ENCODE measurements at regions not wholly inside any gene's neighbourhood (a gene's known extent, or its start where the extent isn't known, plus 50 kb on each side); places are given as distances from the start of the nearest gene placed in this dataset.
A peak's percentile ranks its signal among the peaks of the same experiment; 100 is the strongest.
"Not testable (repeated sequence)": the region's sequence is repeated elsewhere in the genome, so short reads cannot be mapped to it uniquely, and the experiment has no call there.

GRCh38 chr5:43804723-43805122 is 201.7 kb downstream of the NNT start:
- no peak for DNase-seq

- DNase-seq, result no peak
Observed at GRCh38 chr5:43804041-43804440, 201.1 kb downstream of the NNT start.

- no peak for DNase-seq
Observed at GRCh38 chr5:43802651-43803050, 199.7 kb downstream of the NNT start.

- no peak for DNase-seq
Observed at GRCh38 chr5:43802119-43802518, 199.1 kb downstream of the NNT start.

- no peak for DNase-seq
Observed at GRCh38 chr5:43798740-43799139, 195.8 kb downstream of the NNT start.

- DNase-seq, result not testable (repeated sequence)
Observed at GRCh38 chr5:43791880-43792279, 188.9 kb downstream of the NNT start.

- DNase-seq, result no peak
Observed at GRCh38 chr5:43785198-43785597, 182.2 kb downstream of the NNT start.

- DNase-seq, result no peak
Observed at GRCh38 chr5:43780586-43780985, 177.6 kb downstream of the NNT start.

GRCh38 chr5:43774881-43775399 is 172.0 kb downstream of the NNT start:
- DNase-seq, result no peak

GRCh38 chr5:43773478-43773844 is 170.5 kb downstream of the NNT start:
- DNase-seq, result no peak

- peak; percentile 8 for DNase-seq
Observed at GRCh38 chr5:43772764-43773477, 169.9 kb downstream of the NNT start.

GRCh38 chr5:43772458-43772763 is 169.4 kb downstream of the NNT start:
- DNase-seq, result no peak

- DNase-seq, result no peak
Observed at GRCh38 chr5:43771611-43772031, 168.6 kb downstream of the NNT start.

- DNase-seq, result no peak
Observed at GRCh38 chr5:43769571-43770355, 166.8 kb downstream of the NNT start.
